ENCODE measurements at regions not wholly inside any gene's neighbourhood (a gene's known extent, or its start where the extent isn't known, plus 50 kb on each side); places are given as distances from the start of the nearest gene placed in this dataset.

GRCh38 chrX:80312448-80312847 lies 107.8 kb upstream of the TENT5D start:
- Histone ChIP-seq H3K4me1 (ENCODE audit: control insufficient read depth, extremely low read depth, insufficient read depth, low read length) (no peaks in the 10 kb centered on the region), H3K27ac (ENCODE audit: insufficient read depth, low read depth, low read length) (no peak overlapping the region), H3K79me2 (ENCODE audit: control insufficient read depth, insufficient read depth, low read length) (no peaks in the 10 kb centered on the region), H3K36me3 (ENCODE audit: control insufficient read depth in 2 of 2, extremely low read depth in 1 of 2, insufficient read depth in 2 of 2, low read length in 2 of 2) (no peaks in the 10 kb centered on the region), H3K9ac (replicated peaks; ENCODE audit: extremely low read depth, insufficient read depth, low read length) (no peak overlapping the region), H3K9me1 (replicated peaks; ENCODE audit: control insufficient read depth, extremely low read depth, insufficient read depth, low read length) (no peaks in the 10 kb centered on the region), H2AFZ (ENCODE audit: low read depth, low read length) (no peak overlapping the region), H3K4me2 (ENCODE audit: insufficient read depth, low read length) (no peak overlapping the region), H4K20me1 (replicated peaks; ENCODE audit: control insufficient read depth, extremely low read depth, insufficient read depth, low read length) (no peaks in the 10 kb centered on the region), H3K4me3 (replicated peaks in 1 of 3; ENCODE audit: insufficient read depth in 1 of 3, low read depth in 1 of 3, low read length in 3 of 3) (no peak overlapping the region), H3K9me3 (replicated peaks; ENCODE audit: control insufficient read depth, insufficient read depth, low read length) (no peaks in the 10 kb centered on the region), H3K27me3 (ENCODE audit: control insufficient read depth in 2 of 2, insufficient read depth in 2 of 2, low read length in 2 of 2) (no peaks in the 10 kb centered on the region)
- no TSS peak for BruUV-seq (replicated peaks)
- DNase-seq (ENCODE audit: low read depth, low spot score) (no peak), FAIRE-seq (no peak)
- POLR2A ChIA-PET, result no interaction called here
- dilution Hi-C loops (cut with MboI; ENCODE audit: extremely low pct_ligation_motif_present, low sequenced_read_pairs), result no loop called here
- no peak for TF ChIP-seq POLR2AphosphoS5 (IDR thresholded peaks at IDR 0.05; ENCODE audit: insufficient read depth, low read depth, low read length)
- no peak for TF ChIP-seq MYC (IDR thresholded peaks at IDR 0.05; ENCODE audit: low read depth, low read length)
- no peak for TF ChIP-seq EZH2 (IDR thresholded peaks at IDR 0.05; ENCODE audit: borderline replicate concordance, low read depth, low read length, severe bottlenecking)
- TF ChIP-seq POLR2A (IDR thresholded peaks at IDR 0.05; ENCODE audit: low read depth, low read length), result no peak
- no peak for TF ChIP-seq JUN (IDR thresholded peaks at IDR 0.05; ENCODE audit: borderline replicate concordance, insufficient read depth, insufficient read length, low read depth)
- TF ChIP-seq MAX (IDR thresholded peaks at IDR 0.05; ENCODE audit: insufficient read depth, insufficient read length), result no peak
- no peak for TF ChIP-seq FOS (IDR thresholded peaks at IDR 0.05; ENCODE audit: borderline replicate concordance, insufficient read depth, low read length)
- no peak for TF ChIP-seq CTCF (IDR thresholded peaks at IDR 0.05; ENCODE audit: extremely low read depth in 1 of 2, insufficient read depth in 1 of 2, low read depth in 1 of 2, low read length in 2 of 2)
- TF ChIP-seq GATA2 (IDR thresholded peaks at IDR 0.05; ENCODE audit: insufficient read depth, insufficient read length, low read depth, low read length), result no peak
- intact Hi-C loops (cut with micrococcal nuclease), result no loop called here
- CTCF ChIA-PET, result no interaction called here
